ENCODE measurements at regions not wholly inside any gene's neighbourhood (a gene's known extent, or its start where the extent isn't known, plus 50 kb on each side); places are given as distances from the start of the nearest gene placed in this dataset.

DNA sequence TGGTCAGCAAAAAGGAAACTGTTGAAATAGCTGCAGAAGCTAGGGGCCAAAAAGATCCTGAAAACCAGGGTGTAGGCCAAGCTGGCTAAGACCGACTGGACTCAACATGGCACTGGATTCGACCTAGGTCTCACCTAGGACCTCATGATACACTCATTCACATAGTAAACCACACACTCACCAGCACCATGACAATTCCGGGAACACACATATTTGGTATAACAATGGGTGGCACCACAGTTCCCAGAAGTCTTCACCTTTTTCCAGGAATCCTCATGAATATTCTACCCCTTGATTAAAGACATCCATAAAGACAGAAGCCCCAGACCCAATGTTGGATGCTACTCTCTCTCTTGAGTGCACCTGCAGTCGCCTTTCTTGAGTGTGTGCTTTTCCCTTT, 460.1 kb downstream of the TMEM114 start:
- TF ChIP-seq TEAD4 (IDR thresholded peaks at IDR 0.05) (no peak), NFIC (IDR thresholded peaks at IDR 0.05) (no peak), REST (IDR thresholded peaks at IDR 0.05; ENCODE audit: low read depth) (no peak), ZBTB7A (IDR thresholded peaks at IDR 0.05; ENCODE audit: low read depth) (no peak), FOXM1 (IDR thresholded peaks at IDR 0.05; ENCODE audit: borderline replicate concordance, low read depth) (no peak), TCF12 (IDR thresholded peaks at IDR 0.05; ENCODE audit: low read depth) (no peak), EGR1 (IDR thresholded peaks at IDR 0.05) (no peak), RAD21 (IDR thresholded peaks at IDR 0.05; ENCODE audit: low read depth) (no peak), EP300 (IDR thresholded peaks at IDR 0.05; ENCODE audit: borderline replicate concordance) (no peak), CEBPB (IDR thresholded peaks at IDR 0.05) (no peak), YY1 (IDR thresholded peaks at IDR 0.05; ENCODE audit: low read depth) (no peak), TAF1 (IDR thresholded peaks at IDR 0.05; ENCODE audit: low read depth) (no peak), CREB1 (IDR thresholded peaks at IDR 0.05; ENCODE audit: low read depth) (no peak), USF1 (IDR thresholded peaks at IDR 0.05) (no peak)
- TF ChIP-seq, protein P1, sequence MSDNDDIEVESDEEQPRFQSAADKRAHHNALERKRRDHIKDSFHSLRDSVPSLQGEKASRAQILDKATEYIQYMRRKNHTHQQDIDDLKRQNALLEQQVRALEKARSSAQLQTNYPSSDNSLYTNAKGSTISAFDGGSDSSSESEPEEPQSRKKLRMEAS (IDR thresholded peaks at IDR 0.05), result no peak

GRCh38 chr16:8127070-8127469, 463.2 kb downstream of the TMEM114 start:
- TF ChIP-seq FOXM1 (IDR thresholded peaks at IDR 0.05; ENCODE audit: borderline replicate concordance, low read depth), result no peak
- no peak for TF ChIP-seq RAD21 (IDR thresholded peaks at IDR 0.05; ENCODE audit: low read depth)
- TF ChIP-seq EGR1 (IDR thresholded peaks at IDR 0.05), result no peak
- no peak for TF ChIP-seq TEAD4 (IDR thresholded peaks at IDR 0.05)
- TF ChIP-seq REST (IDR thresholded peaks at IDR 0.05; ENCODE audit: low read depth), result no peak
- no peak for TF ChIP-seq NFIC (IDR thresholded peaks at IDR 0.05)
- no peak for TF ChIP-seq USF1 (IDR thresholded peaks at IDR 0.05)
- TF ChIP-seq CREB1 (IDR thresholded peaks at IDR 0.05; ENCODE audit: low read depth), result no peak
- no peak for TF ChIP-seq TCF12 (IDR thresholded peaks at IDR 0.05; ENCODE audit: low read depth)
- TF ChIP-seq TAF1 (IDR thresholded peaks at IDR 0.05; ENCODE audit: low read depth), result no peak

DNA sequence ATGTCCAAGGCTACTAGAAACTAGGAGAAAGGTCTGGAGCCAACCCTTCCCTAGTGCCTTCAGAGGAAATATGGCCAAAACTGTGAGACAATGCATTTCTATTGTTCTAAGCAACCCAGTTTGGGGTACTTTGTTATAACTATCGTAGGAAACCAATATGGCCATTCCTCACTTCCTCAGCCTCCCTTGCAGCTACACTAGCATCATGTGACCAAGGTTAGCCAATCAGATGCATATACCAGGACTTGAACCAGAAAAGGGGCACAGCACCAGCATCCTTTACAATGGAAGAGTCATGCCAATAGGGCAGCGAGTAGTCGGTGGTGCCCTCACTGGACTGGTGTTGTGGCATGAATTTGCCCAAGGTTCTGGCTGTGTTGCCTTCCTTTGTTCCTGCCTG, 464.0 kb downstream of the TMEM114 start:
- TF ChIP-seq CEBPB (IDR thresholded peaks at IDR 0.05) (no peak), USF1 (IDR thresholded peaks at IDR 0.05) (no peak), EP300 (IDR thresholded peaks at IDR 0.05; ENCODE audit: borderline replicate concordance) (no peak), REST (IDR thresholded peaks at IDR 0.05; ENCODE audit: low read depth) (no peak), EGR1 (IDR thresholded peaks at IDR 0.05) (no peak), TCF12 (IDR thresholded peaks at IDR 0.05; ENCODE audit: low read depth) (no peak)

- TF ChIP-seq CREB1 (IDR thresholded peaks at IDR 0.05; ENCODE audit: low read depth) (no peak), REST (IDR thresholded peaks at IDR 0.05; ENCODE audit: low read depth) (no peak), CEBPB (IDR thresholded peaks at IDR 0.05) (no peak), TCF12 (IDR thresholded peaks at IDR 0.05; ENCODE audit: low read depth) (no peak), EP300 (IDR thresholded peaks at IDR 0.05; ENCODE audit: borderline replicate concordance) (no peak), NFIC (IDR thresholded peaks at IDR 0.05) (no peak), USF1 (IDR thresholded peaks at IDR 0.05) (no peak), ZBTB7A (IDR thresholded peaks at IDR 0.05; ENCODE audit: low read depth) (no peak), YY1 (IDR thresholded peaks at IDR 0.05; ENCODE audit: low read depth) (no peak)
- TF ChIP-seq, protein P1 (IDR thresholded peaks at IDR 0.05), result no peak
These were observed 470.3 kb downstream of the TMEM114 start for GRCh38 chr16:8120001-8120400.

Measured in Ishikawa (cell line).